Sigmoid colon (tissue), 6 donors: ENCODE measurements at regions not wholly inside any gene's neighbourhood (a gene's known extent, or its start where the extent isn't known, plus 50 kb on each side); places are given as distances from the start of the nearest gene placed in this dataset.

Experiments
- DNase-seq: peaks from one replicate; pipeline ENCODE4 v3.0.0-alpha.2; 2019
- H3K27ac ChIP-seq, 4 donors: fragments of 200-600 bp; sonication (generic); one replicate each; pipeline ENCODE4 v1.5.1; 2016 to 2019; ENCODE audit warnings: mild to moderate bottlenecking in 1 of 4
- H3K27me3 ChIP-seq, 3 donors: fragments of 200-600 bp; sonication (generic); one replicate each; pipeline ENCODE4 v1.5.1; 2019; ENCODE audit warnings: mild to moderate bottlenecking in 1 of 3
- H3K36me3 ChIP-seq, 4 donors: fragments of 200-600 bp; sonication (generic); one replicate each; pipeline ENCODE4 v1.5.1; 2016 to 2019
- H3K4me1 ChIP-seq, 4 donors: fragments of 200-600 bp; sonication (generic); one replicate each; pipeline ENCODE4 v1.5.1; 2017 to 2019
- H3K4me3 ChIP-seq, 4 donors: fragments of 200-600 bp; sonication (generic); one replicate each; pipeline ENCODE4 v1.5.1; 2017 to 2019; ENCODE audit warnings: mild to moderate bottlenecking in 2 of 4, moderate library complexity in 1 of 4
- H3K9me3 ChIP-seq, 4 donors: fragments of 200-600 bp in 3 of 4; sonication (generic) in 3 of 4; one replicate each; pipeline versions ENCODE4 v1.5.1 to v1.6.1; 2013 to 2019
- EP300 ChIP-seq, 4 donors: sonication (generic); formaldehyde crosslinking; IDR thresholded peaks; one replicate each; pipeline ENCODE4 v1.6.1; 2017; ENCODE audit warnings: antibody characterized with exemption in 4 of 4
- POLR2A ChIP-seq, 2 donors: fragments of 450-650 bp; IDR thresholded peaks; one replicate each; pipeline ENCODE4 v1.6.1; 2016; ENCODE audit warnings: antibody characterized with exemption in 2 of 2, mild to moderate bottlenecking in 2 of 2, moderate library complexity in 2 of 2
- POLR2AphosphoS5 ChIP-seq, 4 donors: sonication (generic); formaldehyde crosslinking; IDR thresholded peaks; one replicate each; pipeline ENCODE4 v1.6.1; 2017; ENCODE audit warnings: antibody characterized with exemption in 4 of 4
- WGBS, 2 donors: extraction: QIAGEN DNeasy Blood & Tissue Kit; methylation state at CpG; one replicate each; pipeline ENCODE4 v1.1.7; 2013; 5-methylcytosine and 5-hydroxymethylcytosine counted together
- intact Hi-C: fragments of 100-400 bp; cut with DNase I; formaldehyde crosslinking; loops from one replicate; pipeline ENCODE4 v1.15.1; 2023
- TF ChIP-seq, protein P1 (sequence below), 4 experiments: fragments of 450-650 bp in 3 of 4; fragments of 200-600 bp in 1 of 4; IDR thresholded peaks; one replicate each; pipeline ENCODE4 v1.5.1; 2016 to 2019; ENCODE audit warnings: antibody characterized with exemption in 4 of 4, mild to moderate bottlenecking in 3 of 4, moderate library complexity in 2 of 4
- donor health status: healthy with polysubstance abuse.
- donor health status: healthy.

DNA sequence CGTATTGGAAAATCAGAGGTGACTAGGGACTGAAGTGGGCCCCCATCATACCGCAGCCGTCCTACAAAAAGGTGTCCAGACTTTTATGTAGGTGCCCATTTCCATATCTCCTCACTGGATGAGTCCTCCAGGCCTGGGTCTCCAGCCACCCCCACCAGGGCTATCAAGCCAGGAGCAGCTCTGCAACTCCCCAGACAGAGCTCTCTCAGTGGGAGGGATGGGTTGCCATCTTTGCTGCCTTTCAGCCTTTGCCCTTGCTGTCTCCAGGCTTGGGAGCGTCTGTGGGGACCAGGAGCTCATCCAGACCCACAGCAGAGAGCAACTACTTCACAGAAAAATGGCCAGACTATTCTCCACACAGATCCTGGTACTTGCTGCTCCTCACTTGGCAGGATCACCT is 802.7 kb upstream of the IGFBP3 start:
- Histone ChIP-seq H3K27ac (no peak overlapping the region), H3K9me3 (peaks cover 0 to 3% (median under 1%) of the 10 kb centered on the region in 4 donors), H3K4me1 (no peaks in the 10 kb centered on the region), H3K27me3 (no peaks in the 10 kb centered on the region), H3K36me3 (no peaks in the 10 kb centered on the region), H3K4me3 (no peak overlapping the region)
- intact Hi-C loops, result no loop called here
- TF ChIP-seq POLR2AphosphoS5 (IDR thresholded peaks at IDR 0.05) (no peak), POLR2A (IDR thresholded peaks at IDR 0.05) (no peak), EP300 (IDR thresholded peaks at IDR 0.05) (no peak)
- TF ChIP-seq, protein P1, sequence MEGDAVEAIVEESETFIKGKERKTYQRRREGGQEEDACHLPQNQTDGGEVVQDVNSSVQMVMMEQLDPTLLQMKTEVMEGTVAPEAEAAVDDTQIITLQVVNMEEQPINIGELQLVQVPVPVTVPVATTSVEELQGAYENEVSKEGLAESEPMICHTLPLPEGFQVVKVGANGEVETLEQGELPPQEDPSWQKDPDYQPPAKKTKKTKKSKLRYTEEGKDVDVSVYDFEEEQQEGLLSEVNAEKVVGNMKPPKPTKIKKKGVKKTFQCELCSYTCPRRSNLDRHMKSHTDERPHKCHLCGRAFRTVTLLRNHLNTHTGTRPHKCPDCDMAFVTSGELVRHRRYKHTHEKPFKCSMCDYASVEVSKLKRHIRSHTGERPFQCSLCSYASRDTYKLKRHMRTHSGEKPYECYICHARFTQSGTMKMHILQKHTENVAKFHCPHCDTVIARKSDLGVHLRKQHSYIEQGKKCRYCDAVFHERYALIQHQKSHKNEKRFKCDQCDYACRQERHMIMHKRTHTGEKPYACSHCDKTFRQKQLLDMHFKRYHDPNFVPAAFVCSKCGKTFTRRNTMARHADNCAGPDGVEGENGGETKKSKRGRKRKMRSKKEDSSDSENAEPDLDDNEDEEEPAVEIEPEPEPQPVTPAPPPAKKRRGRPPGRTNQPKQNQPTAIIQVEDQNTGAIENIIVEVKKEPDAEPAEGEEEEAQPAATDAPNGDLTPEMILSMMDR (IDR thresholded peaks at IDR 0.05), result no peak
- DNase-seq, result no peak
- 91 to 95% methylated on average over 4 of the region's 4 CpGs for WGBS, 2 donors

DNA sequence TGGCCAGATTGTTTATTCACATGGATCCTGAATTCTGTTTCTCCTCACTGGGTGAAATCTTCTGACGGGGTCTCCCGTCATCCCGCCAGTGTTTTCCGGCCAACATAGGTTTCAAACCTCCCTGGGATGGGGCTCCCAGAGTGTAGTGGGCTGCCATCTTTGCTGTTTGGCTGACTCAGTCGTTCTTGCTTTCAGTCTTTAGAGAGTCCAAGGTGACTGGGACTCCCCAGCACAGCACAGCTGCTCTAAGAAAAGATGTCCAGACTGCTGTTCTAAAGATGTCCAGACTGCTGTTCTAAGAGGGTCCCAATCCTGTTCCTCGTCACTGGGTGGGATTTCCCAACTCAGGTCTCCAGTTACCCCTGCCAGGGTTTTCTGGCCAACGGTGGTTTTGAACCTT is 801.9 kb upstream of the IGFBP3 start:
- WGBS, 2 donors, result 78 to 79% methylated on average over 7 of the region's 7 CpGs
- DNase-seq, result no peak
- Histone ChIP-seq H3K9me3 (peaks cover 0 to 3% (median under 1%) of the 10 kb centered on the region in 4 donors), H3K27me3 (no peaks in the 10 kb centered on the region), H3K4me3 (no peak overlapping the region), H3K4me1 (no peaks in the 10 kb centered on the region), H3K27ac (no peak overlapping the region), H3K36me3 (no peaks in the 10 kb centered on the region)
- intact Hi-C loops, result no loop called here
- TF ChIP-seq, protein P1 (IDR thresholded peaks at IDR 0.05), result no peak
- no peak for TF ChIP-seq EP300 (IDR thresholded peaks at IDR 0.05)
- TF ChIP-seq POLR2A (IDR thresholded peaks at IDR 0.05), result no peak
- TF ChIP-seq POLR2AphosphoS5 (IDR thresholded peaks at IDR 0.05), result no peak

DNA sequence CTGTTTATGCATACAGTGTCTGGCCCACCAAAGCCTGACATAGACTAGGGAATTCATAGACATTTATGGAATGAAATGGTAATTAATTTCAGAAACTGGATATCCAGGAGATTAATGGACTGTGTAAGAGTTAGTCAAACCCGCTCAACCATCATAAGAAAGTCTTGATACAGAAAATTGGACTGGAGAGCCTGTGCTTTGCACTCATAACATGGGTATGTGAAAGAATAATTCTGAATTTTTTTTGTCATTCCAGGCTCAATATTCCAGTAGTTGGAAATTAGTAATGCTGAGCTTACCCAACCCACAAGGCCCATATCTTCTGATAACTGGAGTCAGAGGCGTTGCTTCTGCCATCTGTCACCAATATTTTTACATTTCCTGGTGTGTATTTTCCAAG is 799.7 kb upstream of the IGFBP3 start:
- intact Hi-C loops, result no loop called here
- TF ChIP-seq POLR2AphosphoS5 (IDR thresholded peaks at IDR 0.05) (no peak), EP300 (IDR thresholded peaks at IDR 0.05) (no peak), POLR2A (IDR thresholded peaks at IDR 0.05) (no peak)
- TF ChIP-seq, protein P1 (IDR thresholded peaks at IDR 0.05), result no peak
- H3K9me3 ChIP-seq, result peaks cover 0 to 3% (median under 1%) of the 10 kb centered on the region in 4 donors
- no peaks in the 10 kb centered on the region for H3K36me3 ChIP-seq
- H3K4me1 ChIP-seq, result no peaks in the 10 kb centered on the region
- H3K27me3 ChIP-seq, result no peaks in the 10 kb centered on the region
- H3K4me3 ChIP-seq, result no peak overlapping the region
- no peak overlapping the region for H3K27ac ChIP-seq
- whole genome bisulfite sequencing, 2 donors, result 74 to 82% methylated on average over 2 of the region's 2 CpGs
- DNase-seq, result no peak

DNA sequence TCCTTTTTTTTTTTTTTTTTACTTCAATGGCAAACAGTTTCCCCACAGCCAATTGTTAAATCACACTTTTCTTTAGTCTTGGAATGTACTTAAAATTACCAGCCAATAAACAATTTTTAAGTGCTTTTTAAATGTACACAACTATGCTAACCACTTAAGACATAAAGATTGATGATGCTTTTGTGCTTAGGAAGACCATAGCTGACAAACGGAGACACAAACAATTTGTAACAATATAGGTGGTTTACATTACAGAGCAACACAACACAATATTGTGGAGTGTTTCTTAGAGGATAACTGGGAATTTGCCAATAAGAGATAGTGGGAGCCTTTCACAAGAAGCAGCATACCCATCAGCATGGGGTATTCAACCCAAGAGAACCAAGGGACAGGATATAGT is 798.5 kb upstream of the IGFBP3 start:
- Histone ChIP-seq H3K27ac (no peak overlapping the region), H3K4me1 (no peaks in the 10 kb centered on the region), H3K27me3 (no peaks in the 10 kb centered on the region), H3K36me3 (no peaks in the 10 kb centered on the region), H3K4me3 (no peak overlapping the region), H3K9me3 (no peaks in the 10 kb centered on the region)
- no peak for TF ChIP-seq POLR2AphosphoS5 (IDR thresholded peaks at IDR 0.05)
- TF ChIP-seq, protein P1 (IDR thresholded peaks at IDR 0.05), result no peak
- no peak for TF ChIP-seq EP300 (IDR thresholded peaks at IDR 0.05)
- no peak for TF ChIP-seq POLR2A (IDR thresholded peaks at IDR 0.05)
- intact Hi-C loops, result no loop called here
- WGBS, 2 donors, result 89 to 98% methylated on average over 1 of the region's 1 CpG
- no peak for DNase-seq

DNA sequence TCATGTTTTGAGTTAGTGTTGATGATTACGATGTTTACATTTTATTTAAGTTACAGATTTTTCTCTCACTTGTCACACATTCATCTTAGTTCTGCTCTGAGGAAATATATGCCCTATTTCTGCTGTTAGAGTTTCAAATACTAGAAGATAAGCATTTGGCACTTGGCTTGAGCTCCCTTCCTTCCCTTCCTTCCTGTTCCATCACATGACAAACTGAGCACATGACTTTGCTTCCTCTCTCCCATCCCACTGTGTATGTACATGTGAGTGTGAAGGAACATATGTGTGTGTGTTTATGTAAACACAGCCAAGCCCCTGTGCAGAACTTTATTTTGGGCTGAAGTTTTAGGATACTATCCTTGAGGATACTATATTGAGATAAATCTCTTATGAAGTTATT is 795.9 kb upstream of the IGFBP3 start:
- Histone ChIP-seq H3K4me1 (no peaks in the 10 kb centered on the region), H3K36me3 (no peaks in the 10 kb centered on the region), H3K9me3 (no peaks in the 10 kb centered on the region), H3K27me3 (no peaks in the 10 kb centered on the region), H3K4me3 (no peak overlapping the region), H3K27ac (no peak overlapping the region)
- intact Hi-C loops, result no loop called here
- DNase-seq, result no peak
- TF ChIP-seq, protein P1 (IDR thresholded peaks at IDR 0.05), result no peak
- TF ChIP-seq POLR2AphosphoS5 (IDR thresholded peaks at IDR 0.05), result no peak
- TF ChIP-seq EP300 (IDR thresholded peaks at IDR 0.05), result no peak
- no peak for TF ChIP-seq POLR2A (IDR thresholded peaks at IDR 0.05)
- 58 to 82% methylated on average over 1 of the region's 1 CpG for WGBS, 2 donors
